Stimulated activated CD4-positive, alpha-beta T cell treated with anti-CD3 and anti-CD28 coated beads, Interleukin-12 subunit alpha, Interleukin-12 subunit beta, amount 100 ng/mL, for 24 hours (primary cell): ENCODE measurements at regions not wholly inside any gene's neighbourhood (a gene's known extent, or its start where the extent isn't known, plus 50 kb on each side); places are given as distances from the start of the nearest gene placed in this dataset.
"Not testable (repeated sequence)": the region's sequence is repeated elsewhere in the genome, so short reads cannot be mapped to it uniquely, and the experiment has no call there.

Experiments used
- DNase-seq, 2 experiments: peaks; one replicate each; pipeline ENCODE4 v3.0.0-alpha.2; 2020; ENCODE audit warnings: low read depth in 2 of 2

DNA sequence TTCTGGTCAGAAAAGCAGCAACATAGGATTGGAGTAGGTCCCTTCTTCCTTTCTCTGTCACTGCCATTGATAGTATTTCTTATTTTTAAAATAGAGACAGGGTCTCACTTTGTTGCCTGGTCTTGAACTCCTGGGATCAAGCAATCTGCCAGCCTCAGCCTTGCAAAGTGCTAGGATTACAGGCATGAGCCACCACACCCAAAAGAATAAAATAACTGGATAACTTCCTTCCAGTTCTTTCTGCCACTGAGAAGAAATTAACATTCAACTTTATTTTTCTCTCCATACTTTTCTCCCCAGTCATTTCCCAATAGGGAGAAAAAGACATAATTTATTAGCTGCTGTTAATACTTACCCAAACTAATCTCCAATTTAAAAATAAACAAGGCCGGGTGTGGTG is 91.9 kb upstream of the MED13 start:
- no peak for DNase-seq

GRCh38 chr17:62154909-62155308 is 89.8 kb upstream of the MED13 start:
- DNase-seq = no peak

GRCh38 chr17:62150471-62150870 is 85.4 kb upstream of the MED13 start:
- DNase-seq = no peak

GRCh38 chr17:62149961-62150360 is 84.9 kb upstream of the MED13 start:
- no peak for DNase-seq

DNA sequence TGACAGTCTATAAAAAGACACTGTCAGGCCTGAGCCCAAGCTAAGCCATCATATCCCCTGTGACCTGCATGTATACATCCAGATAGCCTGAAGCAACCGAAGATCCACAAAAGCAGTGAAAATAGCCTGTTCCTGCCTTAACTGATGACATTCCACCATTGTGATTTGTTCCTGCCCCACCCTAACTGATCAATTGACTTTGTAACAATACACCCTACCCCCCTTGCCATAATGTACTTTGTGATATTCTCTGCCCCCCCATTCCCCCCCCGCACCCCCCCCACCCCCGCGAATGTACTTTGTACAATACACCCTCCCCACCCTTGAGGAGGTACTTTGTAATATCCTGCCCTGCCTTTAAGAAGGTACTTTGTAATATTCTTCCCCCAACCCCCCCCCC is 82.2 kb upstream of the MED13 start:
- DNase-seq = no peak

DNA sequence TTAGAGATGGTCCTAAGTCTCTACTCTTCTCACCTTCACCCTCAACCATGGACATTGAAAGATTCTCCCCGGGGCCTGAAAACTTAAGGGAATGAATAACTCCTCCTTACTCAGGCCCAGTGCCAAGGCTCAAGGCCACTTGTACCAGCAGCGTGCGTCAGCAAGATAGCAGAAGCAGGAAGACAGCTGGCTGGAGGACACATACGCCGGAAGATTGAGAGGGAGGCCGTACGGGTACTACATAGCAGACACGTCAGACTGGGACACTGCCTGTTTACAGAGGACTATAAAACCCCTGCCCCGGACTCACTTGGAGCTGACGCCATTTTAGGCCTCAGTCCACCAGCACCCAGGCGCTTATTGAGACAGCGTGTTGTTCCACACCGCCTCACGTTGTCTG is 75.8 kb upstream of the MED13 start:
- no peak for DNase-seq

DNA sequence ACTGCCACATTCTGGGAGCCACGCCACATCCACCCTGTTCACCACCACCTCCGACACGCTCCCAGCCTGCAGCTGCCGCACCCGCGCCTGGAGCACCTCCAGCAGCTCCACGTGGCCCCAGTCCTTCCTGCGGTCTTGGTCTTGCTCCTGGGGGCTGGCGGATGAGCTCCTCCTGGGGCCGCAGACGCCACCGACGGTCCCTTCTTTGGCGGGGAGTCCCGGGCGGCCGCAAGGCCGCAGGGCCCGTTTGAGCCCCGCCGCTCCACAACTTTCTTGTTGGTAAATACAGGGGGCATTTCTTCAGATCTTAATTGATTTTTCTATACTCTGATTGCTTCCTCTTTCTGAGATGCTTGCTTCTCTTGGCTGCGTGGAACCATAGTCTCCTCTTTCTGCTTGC is 75.3 kb upstream of the MED13 start:
- no peak for DNase-seq

DNA sequence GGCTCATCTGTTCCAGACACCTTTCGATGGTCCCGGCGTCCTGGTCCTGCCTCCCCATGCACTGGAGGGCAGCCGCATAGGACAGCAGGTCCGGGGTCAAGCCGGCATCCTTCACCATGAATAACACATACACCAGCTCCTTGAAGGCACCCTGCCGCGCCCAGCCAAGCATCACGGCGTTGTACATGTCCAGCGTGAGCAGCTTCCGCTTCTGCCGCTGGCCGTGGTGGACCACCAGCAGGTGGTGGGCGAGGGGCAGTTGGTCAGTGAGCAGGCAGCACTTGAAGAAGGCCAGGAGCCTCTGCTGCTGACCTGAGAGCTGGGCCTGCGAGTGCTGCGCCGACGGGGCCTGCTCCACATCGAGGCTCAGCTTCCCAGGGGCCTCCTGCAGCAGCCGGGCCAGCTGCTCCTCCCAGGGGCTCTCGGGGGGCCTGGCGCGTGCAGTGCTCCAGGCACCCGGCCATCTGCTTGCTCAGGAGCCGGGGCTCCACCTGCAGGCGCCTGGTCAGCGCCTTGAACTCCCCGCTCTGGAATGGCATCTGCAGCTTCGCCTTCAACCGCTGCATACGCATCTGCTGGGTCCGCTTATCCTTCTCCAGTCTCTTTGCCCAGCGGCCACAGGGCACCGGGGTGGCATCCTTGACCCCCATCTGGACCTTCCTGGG is 74.7 kb upstream of the MED13 start:
- not testable (repeated sequence) for DNase-seq

- no peak for DNase-seq
These were observed 74.1 kb upstream of the MED13 start for GRCh38 chr17:62139141-62139540.

DNA sequence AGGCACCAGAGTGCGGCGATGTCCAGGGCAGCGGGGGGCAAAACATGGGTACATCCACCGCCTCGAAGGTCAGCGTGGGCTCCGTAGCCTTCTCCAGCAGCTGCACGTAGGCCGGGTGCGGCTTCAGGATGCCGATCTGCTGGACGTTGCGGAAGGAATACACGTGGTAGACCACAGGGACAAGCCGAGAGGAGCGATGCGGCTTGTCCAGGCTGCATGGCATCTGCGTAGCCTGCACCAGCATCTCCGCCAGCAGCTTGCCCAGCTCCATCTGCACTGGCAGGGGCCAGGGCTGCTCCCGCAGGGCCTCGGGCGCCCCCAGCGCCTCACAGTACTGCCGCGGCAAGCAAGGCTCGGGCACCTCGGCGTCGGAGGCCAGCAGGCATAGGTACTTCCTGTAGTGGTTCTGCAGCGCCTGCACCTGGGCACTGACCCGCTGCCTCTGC is 73.6 kb upstream of the MED13 start:
- DNase-seq = not testable (repeated sequence)

DNA sequence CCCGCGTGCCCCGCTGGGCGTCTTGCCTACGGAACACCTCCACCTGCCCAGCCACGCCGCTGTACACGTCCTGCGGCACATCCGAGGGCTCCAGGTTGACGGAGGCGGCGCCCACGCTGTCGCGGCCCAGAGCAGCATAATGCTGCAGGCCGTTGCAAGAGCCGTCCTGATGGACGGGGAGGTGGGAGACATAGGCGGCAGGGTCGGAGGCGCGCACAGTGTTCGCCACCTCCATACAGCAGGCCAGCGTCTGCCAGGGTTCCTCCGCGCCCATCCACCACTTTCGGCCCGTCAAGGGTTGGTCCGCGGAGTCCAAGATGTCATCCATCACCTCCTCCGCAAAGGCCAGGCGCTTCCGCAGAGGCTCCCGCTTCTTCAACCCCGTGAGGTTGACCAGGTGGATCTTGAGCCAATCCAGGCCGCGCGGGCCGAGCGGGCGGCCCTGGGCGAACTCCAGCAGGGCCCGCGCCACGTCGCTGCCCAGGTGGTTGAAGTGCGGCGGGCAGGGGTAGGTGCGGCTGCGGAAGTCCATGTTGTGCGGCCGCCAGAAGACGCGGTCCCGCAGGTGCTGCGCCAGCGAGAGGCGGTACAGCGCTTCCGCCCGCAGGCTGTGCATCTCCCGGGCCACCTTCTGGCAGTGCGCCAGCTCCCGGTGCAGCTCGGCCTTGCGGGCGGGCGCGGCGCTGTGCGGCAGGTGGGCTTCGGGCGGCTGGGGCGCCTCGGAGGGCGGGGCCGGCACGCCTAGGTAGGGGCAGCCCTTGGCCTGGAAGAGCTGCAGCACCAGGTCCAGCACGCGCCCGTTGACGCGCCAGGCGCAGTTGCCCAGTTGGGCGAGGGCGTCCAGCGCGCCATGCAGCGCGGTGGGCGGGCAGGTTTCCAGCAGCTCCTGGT is 72.9 kb upstream of the MED13 start:
- DNase-seq = not testable (repeated sequence)

- DNase-seq = not testable (repeated sequence)
These were observed 72.1 kb upstream of the MED13 start for GRCh38 chr17:62137013-62137733.

GRCh38 chr17:62135742-62136141 is 70.7 kb upstream of the MED13 start:
- DNase-seq = no peak

GRCh38 chr17:62135096-62135495 is 70.0 kb upstream of the MED13 start:
- not testable (repeated sequence) for DNase-seq

- DNase-seq = no peak
These were observed 69.3 kb upstream of the MED13 start for GRCh38 chr17:62134397-62134796.

- not testable (repeated sequence) for DNase-seq
These were observed 66.2 kb upstream of the MED13 start for GRCh38 chr17:62131271-62131670.

GRCh38 chr17:62130739-62131138 is 65.7 kb upstream of the MED13 start:
- DNase-seq = no peak

- no peak for DNase-seq
These were observed 61.2 kb upstream of the MED13 start for GRCh38 chr17:62126292-62126691.

- no peak for DNase-seq
These were observed 60.2 kb upstream of the MED13 start for GRCh38 chr17:62125307-62125706.

GRCh38 chr17:62121025-62121730 is 56.1 kb upstream of the MED13 start:
- DNase-seq = no peak

DNA sequence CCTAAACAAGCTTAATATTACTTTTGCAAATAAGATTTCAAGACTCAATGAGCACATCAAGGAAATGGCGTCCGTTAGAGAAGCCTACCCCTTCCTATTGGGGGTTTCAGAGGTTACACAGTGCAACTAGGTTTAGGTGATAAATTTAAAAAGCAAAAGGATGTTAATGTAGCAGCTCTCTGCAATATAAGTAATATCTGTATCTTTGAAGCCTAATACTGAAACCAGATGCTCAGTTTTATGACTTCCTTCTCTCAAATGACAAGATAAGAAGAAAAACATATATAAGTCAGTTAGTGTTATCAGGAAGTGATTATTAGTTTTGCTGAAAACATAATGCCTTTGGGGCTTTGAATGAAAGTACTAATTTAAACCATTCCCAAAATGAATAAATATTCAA is 54.3 kb upstream of the MED13 start:
- no peak for DNase-seq
